Stimulated activated CD8-positive, alpha-beta memory T cell treated with anti-CD3 and anti-CD28 coated beads, Interleukin-7, amount 100 ng/mL, for 48 hours (primary cell): ENCODE measurements at regions not wholly inside any gene's neighbourhood (a gene's known extent, or its start where the extent isn't known, plus 50 kb on each side); places are given as distances from the start of the nearest gene placed in this dataset.

ENCODE experiments used
- DNase-seq, 2 donors: peaks; one replicate each; pipeline ENCODE4 v3.0.0-alpha.2; 2020; ENCODE audit warnings: low read depth in 1 of 2; ENCODE audit errors: extremely low read depth in 1 of 2

- no peak for DNase-seq
Observed at GRCh38 chr9:93900971-93901861, 53.9 kb downstream of the BARX1 start.

GRCh38 chr9:93900436-93900819 is 54.7 kb downstream of the BARX1 start:
- no peak for DNase-seq

- DNase-seq: no peak
Observed at GRCh38 chr9:93899609-93900435, 55.3 kb downstream of the BARX1 start.

- DNase-seq: no peak
Observed at GRCh38 chr9:93898502-93899426, 56.4 kb downstream of the BARX1 start.

- DNase-seq: no peak
Observed at GRCh38 chr9:93898026-93898425, 57.1 kb downstream of the BARX1 start.

- DNase-seq: no peak
Observed at GRCh38 chr9:93897075-93897970, 57.8 kb downstream of the BARX1 start.

- DNase-seq: no peak
Observed at GRCh38 chr9:93896496-93897033, 58.6 kb downstream of the BARX1 start.

GRCh38 chr9:93896093-93896492 is 59.1 kb downstream of the BARX1 start:
- no peak for DNase-seq

- no peak for DNase-seq
Observed at GRCh38 chr9:93895535-93895934, 59.6 kb downstream of the BARX1 start.

- no peak for DNase-seq
Observed at GRCh38 chr9:93894691-93895079, 60.5 kb downstream of the BARX1 start.

- no peak for DNase-seq
Observed at GRCh38 chr9:93893899-93894690, 61.1 kb downstream of the BARX1 start.

- no peak for DNase-seq
Observed at GRCh38 chr9:93893194-93893593, 62.0 kb downstream of the BARX1 start.

GRCh38 chr9:93892748-93893147 is 62.4 kb downstream of the BARX1 start:
- DNase-seq: no peak

GRCh38 chr9:93891549-93892310 is 63.4 kb downstream of the BARX1 start:
- no peak for DNase-seq

GRCh38 chr9:93891050-93891449 is 64.1 kb downstream of the BARX1 start:
- no peak for DNase-seq

GRCh38 chr9:93890436-93890935 is 64.7 kb downstream of the BARX1 start:
- no peak for DNase-seq

- DNase-seq: no peak
Observed at GRCh38 chr9:93886911-93887310, 68.2 kb downstream of the BARX1 start.

- no peak for DNase-seq
Observed at GRCh38 chr9:93884808-93885207, 70.3 kb downstream of the BARX1 start.
